AG08396 (cell line): ENCODE measurements at regions not wholly inside any gene's neighbourhood (a gene's known extent, or its start where the extent isn't known, plus 50 kb on each side); places are given as distances from the start of the nearest gene placed in this dataset.
"Not testable (repeated sequence)": the region's sequence is repeated elsewhere in the genome, so short reads cannot be mapped to it uniquely, and the experiment has no call there.

Experiments
- DNase-seq: peaks from one replicate; pipeline ENCODE4 v3.0.0; 2012; ENCODE audit warnings: low spot score, mixed read lengths

DNA sequence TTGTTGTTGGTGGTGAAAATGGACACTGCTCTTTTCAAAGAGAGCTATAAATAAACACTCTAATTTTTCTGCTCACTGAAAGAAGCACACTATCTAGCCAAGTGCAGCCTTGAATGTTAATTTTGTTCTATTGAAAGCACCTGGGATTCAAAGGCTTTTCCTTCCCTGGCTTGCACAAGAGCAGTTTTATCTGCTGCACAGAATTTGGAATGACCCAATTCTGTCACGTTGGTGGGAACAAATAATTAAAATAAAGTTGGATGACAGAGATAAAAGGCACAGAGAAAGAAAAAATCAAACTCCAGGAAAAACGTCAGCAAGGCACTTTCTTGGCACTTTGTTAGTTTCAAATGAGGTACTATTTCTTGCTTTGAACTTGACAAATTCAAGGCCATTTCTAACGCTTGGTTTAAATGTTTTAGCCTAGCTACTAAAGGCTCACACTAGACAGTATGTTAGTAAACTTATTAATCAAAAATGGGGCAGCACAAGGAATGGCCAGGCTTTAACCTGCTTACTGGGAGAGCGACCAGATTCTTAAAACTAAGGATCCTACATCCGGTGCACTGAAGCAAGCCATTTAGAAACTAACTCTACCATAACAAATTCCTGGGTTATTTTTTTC is 145.5 kb upstream of the ARG1 start:
- DNase-seq: no peak

- no peak for DNase-seq
These were observed 142.5 kb upstream of the ARG1 start for GRCh38 chr6:131430531-131430930.

- DNase-seq: no peak
These were observed 141.3 kb upstream of the ARG1 start for GRCh38 chr6:131431718-131432117.

DNA sequence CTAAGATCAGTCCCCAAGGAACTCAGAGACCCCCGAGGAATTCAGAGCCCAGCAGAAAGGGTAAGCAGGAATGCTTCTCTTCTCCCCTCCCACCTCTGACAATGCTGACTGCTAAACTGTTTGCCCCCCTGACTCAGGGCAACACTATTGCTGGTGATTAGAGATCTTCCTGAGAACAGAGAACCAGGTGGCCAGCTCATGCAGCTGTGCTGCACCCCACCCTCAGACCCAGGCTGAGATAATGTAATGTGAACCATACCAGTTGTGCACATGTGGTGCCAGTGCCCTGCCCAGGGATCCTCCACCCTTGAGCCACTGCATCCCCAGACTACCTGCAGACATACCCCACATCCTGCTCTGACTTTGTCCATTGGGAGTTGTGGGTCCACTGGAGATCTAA is 139.1 kb upstream of the ARG1 start:
- no peak for DNase-seq

DNA sequence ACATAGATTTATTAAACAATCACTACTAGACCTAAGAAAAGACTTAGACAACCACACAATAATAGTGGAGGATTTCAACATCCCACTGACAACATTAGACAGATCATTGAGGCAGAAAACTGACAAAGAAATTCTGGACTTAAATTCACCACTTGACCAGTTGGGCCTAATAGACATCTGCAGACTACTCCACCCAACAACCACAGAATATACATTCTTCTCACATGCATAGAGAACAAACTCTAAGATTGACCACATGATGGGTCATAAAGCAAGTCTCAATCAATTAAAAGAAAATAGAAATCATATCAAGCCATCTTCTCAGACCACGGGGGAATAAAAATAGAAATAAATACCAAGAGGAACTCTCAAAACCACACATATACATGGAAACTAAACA is 136.7 kb upstream of the ARG1 start:
- DNase-seq: no peak

- DNase-seq: no peak
These were observed 130.0 kb upstream of the ARG1 start for GRCh38 chr6:131443014-131443413.

- DNase-seq: no peak
These were observed 129.5 kb upstream of the ARG1 start for GRCh38 chr6:131443514-131443913.

DNA sequence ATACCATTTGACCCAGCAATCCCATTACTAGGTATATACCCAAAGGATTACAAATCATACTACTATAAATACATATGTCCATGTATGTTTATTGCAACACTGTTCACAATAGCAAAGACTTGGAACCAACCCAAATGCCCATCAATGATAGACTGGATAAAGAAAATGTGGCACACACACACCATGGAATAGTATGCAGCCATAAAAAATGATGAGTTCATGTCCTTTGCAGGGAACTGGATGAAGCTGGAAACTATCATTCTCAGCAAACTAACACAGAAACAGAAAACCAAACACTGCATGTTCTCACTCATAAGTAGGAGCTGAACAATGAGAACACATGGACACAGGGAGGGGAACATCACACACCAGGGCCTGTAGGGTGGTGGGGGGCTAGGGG is 127.7 kb upstream of the ARG1 start:
- not testable (repeated sequence) for DNase-seq

DNA sequence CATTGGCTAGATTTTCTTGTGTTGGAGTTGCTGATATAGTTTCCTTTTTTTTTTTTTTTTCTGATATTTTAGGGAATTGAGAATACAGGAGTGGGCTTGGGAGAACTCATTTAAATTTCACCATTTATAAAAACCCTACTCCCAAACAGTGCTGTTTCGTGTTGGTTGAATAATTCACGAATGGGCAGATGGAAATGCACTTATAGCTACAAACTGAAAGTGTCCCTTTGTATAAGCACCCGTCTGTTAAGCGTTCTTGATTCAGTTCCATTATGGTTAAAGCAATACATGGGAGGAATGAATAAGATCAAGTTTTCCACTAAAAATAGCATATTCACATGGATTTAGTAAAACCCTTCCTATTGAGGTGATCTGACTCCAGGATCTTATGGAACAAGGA is 122.2 kb upstream of the ARG1 start:
- DNase-seq: no peak

- DNase-seq: no peak
These were observed 121.5 kb upstream of the ARG1 start for GRCh38 chr6:131451321-131452144.

DNA sequence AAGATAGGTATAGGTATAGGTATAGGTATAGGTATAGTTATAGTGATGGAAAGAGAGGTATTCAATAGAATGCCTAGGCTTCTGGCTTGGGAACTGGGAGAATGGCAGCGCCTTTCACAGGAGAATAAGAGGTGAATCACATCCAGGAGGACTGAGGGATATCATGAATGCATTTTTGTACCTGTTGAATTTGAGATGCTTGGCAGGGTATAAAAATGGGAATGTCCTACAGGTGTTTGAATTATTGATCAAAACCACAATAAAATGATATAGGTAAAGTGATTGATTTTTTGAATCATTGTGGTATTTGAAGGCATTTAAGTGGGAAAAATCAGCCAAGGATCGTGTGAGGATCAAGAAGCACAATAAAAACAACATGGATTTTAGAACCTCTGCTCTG is 119.2 kb upstream of the ARG1 start:
- DNase-seq: no peak

- DNase-seq: no peak
These were observed 116.5 kb upstream of the ARG1 start for GRCh38 chr6:131456565-131456964.

- DNase-seq: no peak
These were observed 114.0 kb upstream of the ARG1 start for GRCh38 chr6:131459005-131459404.

GRCh38 chr6:131460614-131461000 is 112.4 kb upstream of the ARG1 start:
- DNase-seq: no peak

GRCh38 chr6:131469130-131469529 is 103.9 kb upstream of the ARG1 start:
- no peak for DNase-seq

- no peak for DNase-seq
These were observed 102.5 kb upstream of the ARG1 start for GRCh38 chr6:131470534-131470933.

GRCh38 chr6:131471331-131471730 is 101.7 kb upstream of the ARG1 start:
- no peak for DNase-seq

DNA sequence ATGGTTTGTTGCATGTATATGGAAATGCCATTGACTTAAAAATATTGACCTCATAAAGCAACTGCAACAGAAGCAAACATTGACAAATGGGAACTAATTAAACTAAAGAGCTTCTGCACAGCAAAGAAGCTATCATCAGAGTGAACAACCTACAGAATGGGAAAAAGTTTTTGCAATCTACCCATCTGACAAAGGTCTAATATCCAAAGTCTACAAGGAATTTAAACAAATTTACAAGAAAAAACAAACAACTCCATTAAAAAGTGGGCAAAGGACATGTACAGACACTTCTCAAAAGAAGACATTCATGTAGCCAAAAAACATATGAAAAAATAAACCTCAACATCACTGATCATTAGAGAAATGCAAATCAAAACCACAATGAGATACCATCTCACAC is 99.7 kb upstream of the ARG1 start:
- DNase-seq: not testable (repeated sequence)

GRCh38 chr6:131476362-131476761 is 96.7 kb upstream of the ARG1 start:
- DNase-seq: no peak

- not testable (repeated sequence) for DNase-seq
These were observed 94.2 kb upstream of the ARG1 start for GRCh38 chr6:131478740-131479211.

GRCh38 chr6:131486608-131487007 is 86.4 kb upstream of the ARG1 start:
- DNase-seq: no peak

DNA sequence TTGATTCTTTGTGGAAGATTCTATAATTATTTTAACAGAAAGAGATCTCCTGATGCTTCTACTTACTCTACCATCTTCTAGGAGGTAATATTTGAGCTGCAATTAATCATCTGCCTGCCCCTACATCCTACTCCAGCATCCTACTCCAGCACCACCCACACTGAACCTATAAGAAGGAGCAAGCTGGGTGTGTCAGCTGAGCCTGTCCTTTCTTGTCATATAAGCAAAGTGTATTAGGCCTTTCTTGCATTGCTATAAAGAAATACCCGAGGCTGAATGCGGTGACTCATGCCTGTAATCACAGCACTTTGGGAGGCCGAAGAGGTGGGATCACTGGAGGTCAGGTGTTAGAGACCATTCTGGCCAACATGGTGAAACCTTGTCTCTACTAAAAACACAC is 84.2 kb upstream of the ARG1 start:
- no peak for DNase-seq

DNA sequence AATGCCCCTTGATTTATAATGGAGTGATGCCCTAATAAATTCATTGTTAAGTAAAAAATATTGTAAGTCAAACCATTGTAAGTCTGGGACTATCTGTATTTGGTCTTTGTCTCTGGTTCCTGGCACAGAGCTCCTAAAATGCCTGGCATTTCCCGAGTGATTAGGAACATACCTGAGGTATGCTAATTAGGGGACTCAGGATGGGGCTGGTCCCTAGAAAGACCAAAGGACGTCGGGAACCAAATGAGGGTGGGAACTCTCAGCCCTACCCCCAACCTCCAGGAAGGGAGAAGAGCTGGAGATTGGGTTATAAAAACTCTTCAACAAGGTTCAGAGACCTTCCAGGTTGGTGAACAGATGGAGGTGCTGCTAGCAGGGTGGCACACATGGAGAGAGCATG is 82.6 kb upstream of the ARG1 start:
- no peak for DNase-seq
